GM12891 (cell line): ENCODE measurements at regions not wholly inside any gene's neighbourhood (a gene's known extent, or its start where the extent isn't known, plus 50 kb on each side); places are given as distances from the start of the nearest gene placed in this dataset.

ENCODE experiments used
- POLR2A ChIP-seq: IDR thresholded peaks from 2 replicates; pipeline ENCODE4 v1.6.1; 2011; ENCODE audit warnings: low read depth, low read length, control low read depth
- POLR2AphosphoS5 ChIP-seq: IDR thresholded peaks from 2 replicates; pipeline ENCODE4 v1.6.1; 2011; ENCODE audit warnings: low read depth, low read length, control low read depth
- SPI1 ChIP-seq: IDR thresholded peaks from 2 replicates; pipeline ENCODE4 v1.6.1; 2011; ENCODE audit warnings: low read depth, low read length, control low read depth
- TAF1 ChIP-seq: IDR thresholded peaks from 2 replicates; pipeline ENCODE4 v1.6.1; 2011; ENCODE audit warnings: low read depth, low read length, control low read depth

- TF ChIP-seq POLR2AphosphoS5 (no peak), POLR2A (no peak), TAF1 (no peak), SPI1 (no peak)
Observed at GRCh38 chr9:113786071-113786470, 90.0 kb upstream of the ZNF618 start.
